ENCODE measurements at regions not wholly inside any gene's neighbourhood (a gene's known extent, or its start where the extent isn't known, plus 50 kb on each side); places are given as distances from the start of the nearest gene placed in this dataset.
"Not testable (repeated sequence)": the region's sequence is repeated elsewhere in the genome, so short reads cannot be mapped to it uniquely, and the experiment has no call there.

DNA sequence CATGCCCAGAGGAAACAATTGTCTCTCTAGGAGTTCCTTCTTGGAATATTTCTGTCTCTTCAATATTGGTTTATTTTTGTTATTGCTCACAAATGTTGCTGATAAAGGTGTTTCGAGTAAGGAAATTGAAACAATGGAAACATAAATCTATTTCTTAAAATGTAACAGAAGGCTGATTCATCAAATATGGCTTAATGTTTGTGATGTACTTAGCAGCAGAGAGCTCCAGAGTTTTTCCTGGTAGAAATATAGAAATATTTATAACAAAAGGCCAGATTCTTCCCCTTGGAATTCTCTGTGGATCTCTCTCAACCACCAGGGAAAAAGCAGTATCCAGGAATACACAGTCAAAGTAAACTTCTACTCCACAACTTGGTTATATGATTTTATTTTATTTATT, 149.2 kb upstream of the LRIG3 start:
- H3K27ac ChIP-seq (ENCODE audit: low read length), result no peak overlapping the region
- no peaks in the 10 kb centered on the region for H3K9me3 ChIP-seq (ENCODE audit: low read length)
- no peaks in the 10 kb centered on the region for H3K79me2 ChIP-seq (ENCODE audit: low read length)
- no peaks in the 10 kb centered on the region for H3K27me3 ChIP-seq (ENCODE audit: low read length)
- no peaks in the 10 kb centered on the region for H4K20me1 ChIP-seq (ENCODE audit: insufficient read depth, low read depth, low read length)
- no peak for DNase-seq
- no peak overlapping the region for H3K4me3 ChIP-seq (ENCODE audit: low read length)
- no peak overlapping the region for H2AFZ ChIP-seq (ENCODE audit: low read length)
- no peaks in the 10 kb centered on the region for H3K9me2 ChIP-seq (replicated peaks; ENCODE audit: insufficient read depth, low read length)
- H3K4me1 ChIP-seq (ENCODE audit: low read length), result no peaks in the 10 kb centered on the region
- no peak overlapping the region for H3K4me2 ChIP-seq (ENCODE audit: low read depth, low read length, poor library complexity, severe bottlenecking)
- no peak overlapping the region for H3K9ac ChIP-seq (ENCODE audit: low read length)
- H3K36me3 ChIP-seq (ENCODE audit: insufficient read depth, low read length), result no peaks in the 10 kb centered on the region

DNA sequence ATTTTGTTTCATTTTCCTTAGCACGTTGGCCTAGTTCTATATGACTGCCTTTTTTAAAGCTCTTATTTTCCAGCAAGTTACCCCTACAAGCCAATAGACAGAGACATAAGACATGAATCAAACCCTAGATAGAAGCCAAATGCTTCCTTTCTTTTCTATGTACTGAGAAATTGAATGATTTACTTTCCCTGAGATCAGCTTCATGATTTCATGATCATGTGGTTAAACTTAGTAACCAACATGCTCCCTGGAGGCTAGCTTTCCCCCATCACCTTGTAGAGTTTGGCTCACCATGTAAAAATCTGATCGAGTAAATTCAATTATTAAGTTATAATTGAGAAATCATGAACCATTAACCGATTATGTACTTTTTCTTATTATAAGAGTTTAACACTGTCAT, 148.1 kb upstream of the LRIG3 start:
- no peaks in the 10 kb centered on the region for H3K79me2 ChIP-seq (ENCODE audit: low read length)
- H3K9me2 ChIP-seq (replicated peaks; ENCODE audit: insufficient read depth, low read length), result no peaks in the 10 kb centered on the region
- no peaks in the 10 kb centered on the region for H3K36me3 ChIP-seq (ENCODE audit: insufficient read depth, low read length)
- no peak overlapping the region for H3K4me3 ChIP-seq (ENCODE audit: low read length)
- H3K4me2 ChIP-seq (ENCODE audit: low read depth, low read length, poor library complexity, severe bottlenecking), result no peak overlapping the region
- no peaks in the 10 kb centered on the region for H3K4me1 ChIP-seq (ENCODE audit: low read length)
- no peak for DNase-seq
- no peaks in the 10 kb centered on the region for H4K20me1 ChIP-seq (ENCODE audit: insufficient read depth, low read depth, low read length)
- no peaks in the 10 kb centered on the region for H3K9me3 ChIP-seq (ENCODE audit: low read length)
- no peaks in the 10 kb centered on the region for H3K27me3 ChIP-seq (ENCODE audit: low read length)
- H3K27ac ChIP-seq (ENCODE audit: low read length), result no peak overlapping the region
- no peak overlapping the region for H3K9ac ChIP-seq (ENCODE audit: low read length)
- no peak overlapping the region for H2AFZ ChIP-seq (ENCODE audit: low read length)

DNA sequence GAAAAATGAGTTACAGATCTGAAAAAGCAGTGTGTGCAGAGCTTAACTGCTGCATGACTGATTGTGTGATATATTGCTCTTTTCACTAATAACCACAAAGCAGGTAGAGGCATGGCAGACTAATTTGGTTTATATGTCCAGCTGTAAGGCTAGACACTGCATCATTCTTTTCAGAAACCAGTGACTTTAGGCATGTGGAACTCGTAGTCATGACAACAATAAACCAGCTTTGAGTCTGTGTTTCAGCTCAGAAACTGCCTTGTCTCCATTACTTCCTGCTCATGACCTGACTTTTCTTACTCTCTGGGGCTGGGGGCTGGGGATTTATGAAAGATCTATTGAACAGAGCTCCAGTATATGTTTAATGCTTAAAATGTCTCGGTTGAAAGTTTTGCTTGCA, 146.8 kb upstream of the LRIG3 start:
- Histone ChIP-seq H2AFZ (ENCODE audit: low read length) (no peak overlapping the region), H3K9ac (ENCODE audit: low read length) (no peak overlapping the region), H3K4me1 (ENCODE audit: low read length) (no peaks in the 10 kb centered on the region), H3K36me3 (ENCODE audit: insufficient read depth, low read length) (no peaks in the 10 kb centered on the region), H3K4me3 (ENCODE audit: low read length) (no peak overlapping the region), H3K9me2 (replicated peaks; ENCODE audit: insufficient read depth, low read length) (no peaks in the 10 kb centered on the region), H3K27ac (ENCODE audit: low read length) (no peak overlapping the region), H3K4me2 (ENCODE audit: low read depth, low read length, poor library complexity, severe bottlenecking) (no peak overlapping the region), H4K20me1 (ENCODE audit: insufficient read depth, low read depth, low read length) (no peaks in the 10 kb centered on the region), H3K79me2 (ENCODE audit: low read length) (no peaks in the 10 kb centered on the region), H3K9me3 (ENCODE audit: low read length) (no peaks in the 10 kb centered on the region), H3K27me3 (ENCODE audit: low read length) (no peaks in the 10 kb centered on the region)
- no peak for DNase-seq

DNA sequence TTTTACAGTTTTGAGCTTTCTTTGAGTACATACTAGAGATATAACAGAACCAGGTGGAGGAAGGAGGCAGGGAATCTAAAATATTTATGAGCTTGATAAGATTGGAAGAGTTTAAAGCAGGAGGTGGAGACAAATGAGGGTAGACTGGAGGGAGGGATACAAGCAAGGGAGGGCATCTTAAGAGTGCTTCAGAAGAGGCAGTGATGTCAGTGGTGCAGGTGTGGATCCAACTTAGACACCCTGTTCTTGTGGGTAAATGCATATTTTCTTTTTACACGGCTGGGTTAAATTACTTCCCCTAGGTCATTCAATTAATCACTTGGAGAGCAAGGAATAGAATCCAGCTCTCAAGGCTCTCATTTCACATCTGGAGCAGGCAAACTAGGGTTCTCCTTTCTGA, 146.1 kb upstream of the LRIG3 start:
- H3K9me3 ChIP-seq (ENCODE audit: low read length), result no peaks in the 10 kb centered on the region
- no peak overlapping the region for H3K27ac ChIP-seq (ENCODE audit: low read length)
- H3K27me3 ChIP-seq (ENCODE audit: low read length), result no peaks in the 10 kb centered on the region
- H3K4me2 ChIP-seq (ENCODE audit: low read depth, low read length, poor library complexity, severe bottlenecking), result no peak overlapping the region
- no peaks in the 10 kb centered on the region for H3K36me3 ChIP-seq (ENCODE audit: insufficient read depth, low read length)
- H3K4me3 ChIP-seq (ENCODE audit: low read length), result no peak overlapping the region
- H3K79me2 ChIP-seq (ENCODE audit: low read length), result no peaks in the 10 kb centered on the region
- no peaks in the 10 kb centered on the region for H4K20me1 ChIP-seq (ENCODE audit: insufficient read depth, low read depth, low read length)
- no peaks in the 10 kb centered on the region for H3K4me1 ChIP-seq (ENCODE audit: low read length)
- DNase-seq, result no peak
- no peaks in the 10 kb centered on the region for H3K9me2 ChIP-seq (replicated peaks; ENCODE audit: insufficient read depth, low read length)
- H3K9ac ChIP-seq (ENCODE audit: low read length), result no peak overlapping the region
- no peak overlapping the region for H2AFZ ChIP-seq (ENCODE audit: low read length)

DNA sequence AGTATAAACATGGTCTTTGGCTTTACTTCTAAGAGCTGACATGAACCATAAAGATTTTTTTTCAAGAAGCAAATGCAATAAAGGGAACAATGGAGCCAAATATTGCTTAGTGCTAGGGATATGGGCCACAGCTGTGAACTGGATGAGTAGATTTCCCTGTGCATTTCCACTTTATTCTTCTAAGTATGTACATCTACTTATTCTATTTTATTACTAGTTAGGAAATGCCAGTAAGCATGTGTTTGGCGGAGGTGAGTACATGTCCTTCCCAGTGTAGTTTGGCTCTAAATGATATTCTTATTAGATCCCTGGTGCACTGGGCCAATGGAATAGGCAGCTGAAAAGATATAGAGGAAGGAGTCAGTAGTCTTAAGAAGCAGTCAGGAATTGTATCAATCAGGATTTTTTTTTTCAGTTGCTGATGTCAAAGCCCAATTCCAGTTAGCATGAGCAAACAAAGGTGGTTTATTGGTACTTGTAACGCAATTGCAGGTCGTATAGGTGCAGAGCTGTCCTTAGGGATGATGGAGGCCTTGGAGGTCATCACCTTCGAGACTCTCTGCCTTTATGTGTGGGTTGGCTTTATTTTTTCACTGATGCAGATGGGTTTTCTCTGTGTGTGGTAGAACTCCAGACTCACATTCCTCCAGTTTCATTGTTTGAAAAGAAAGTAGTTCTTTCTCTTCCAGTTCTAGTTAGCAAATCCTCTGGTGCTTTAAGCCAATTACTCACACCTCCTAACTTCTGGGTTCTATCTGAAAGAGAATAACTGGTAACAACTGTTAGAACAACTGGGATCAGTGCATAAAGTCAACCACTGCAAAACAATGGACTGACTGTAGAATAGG, 139.0 kb upstream of the LRIG3 start:
- no peak overlapping the region for H2AFZ ChIP-seq (ENCODE audit: low read length)
- no peaks in the 10 kb centered on the region for H3K4me1 ChIP-seq (ENCODE audit: low read length)
- no peaks in the 10 kb centered on the region for H4K20me1 ChIP-seq (ENCODE audit: insufficient read depth, low read depth, low read length)
- no peaks in the 10 kb centered on the region for H3K27me3 ChIP-seq (ENCODE audit: low read length)
- no peaks in the 10 kb centered on the region for H3K36me3 ChIP-seq (ENCODE audit: insufficient read depth, low read length)
- no peaks in the 10 kb centered on the region for H3K9me3 ChIP-seq (ENCODE audit: low read length)
- no peak for DNase-seq
- H3K9ac ChIP-seq (ENCODE audit: low read length), result no peak overlapping the region
- no peaks in the 10 kb centered on the region for H3K79me2 ChIP-seq (ENCODE audit: low read length)
- H3K4me3 ChIP-seq (ENCODE audit: low read length), result no peak overlapping the region
- no peak overlapping the region for H3K4me2 ChIP-seq (ENCODE audit: low read depth, low read length, poor library complexity, severe bottlenecking)
- no peaks in the 10 kb centered on the region for H3K9me2 ChIP-seq (replicated peaks; ENCODE audit: insufficient read depth, low read length)
- no peak overlapping the region for H3K27ac ChIP-seq (ENCODE audit: low read length)

DNA sequence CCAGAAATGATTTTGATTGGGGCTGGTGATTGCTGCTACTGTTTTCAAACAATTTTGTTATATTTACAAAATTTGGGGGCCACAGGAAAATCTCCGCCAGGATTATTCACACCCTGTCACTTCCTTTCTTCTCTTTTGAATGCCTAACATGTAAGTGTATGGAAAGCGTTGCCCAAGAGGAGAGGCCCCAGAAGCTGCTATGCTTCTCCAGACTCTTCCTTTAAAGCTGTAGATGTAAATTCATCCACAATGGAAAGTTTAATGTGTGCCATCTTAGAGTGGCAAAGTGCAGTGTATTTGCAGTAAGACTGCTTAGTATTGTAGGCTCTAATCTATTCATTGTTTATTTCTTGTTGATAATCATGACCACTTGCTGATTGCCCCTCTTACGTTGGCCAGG, 136.7 kb upstream of the LRIG3 start:
- Histone ChIP-seq H3K36me3 (ENCODE audit: insufficient read depth, low read length) (no peaks in the 10 kb centered on the region), H3K9ac (ENCODE audit: low read length) (no peak overlapping the region), H3K9me3 (ENCODE audit: low read length) (no peaks in the 10 kb centered on the region), H3K4me1 (ENCODE audit: low read length) (no peaks in the 10 kb centered on the region), H4K20me1 (ENCODE audit: insufficient read depth, low read depth, low read length) (no peaks in the 10 kb centered on the region), H3K27ac (ENCODE audit: low read length) (no peak overlapping the region), H3K79me2 (ENCODE audit: low read length) (no peaks in the 10 kb centered on the region), H3K9me2 (replicated peaks; ENCODE audit: insufficient read depth, low read length) (no peaks in the 10 kb centered on the region), H3K4me3 (ENCODE audit: low read length) (no peak overlapping the region), H3K4me2 (ENCODE audit: low read depth, low read length, poor library complexity, severe bottlenecking) (no peak overlapping the region), H3K27me3 (ENCODE audit: low read length) (no peaks in the 10 kb centered on the region), H2AFZ (ENCODE audit: low read length) (no peak overlapping the region)
- DNase-seq, result no peak

DNA sequence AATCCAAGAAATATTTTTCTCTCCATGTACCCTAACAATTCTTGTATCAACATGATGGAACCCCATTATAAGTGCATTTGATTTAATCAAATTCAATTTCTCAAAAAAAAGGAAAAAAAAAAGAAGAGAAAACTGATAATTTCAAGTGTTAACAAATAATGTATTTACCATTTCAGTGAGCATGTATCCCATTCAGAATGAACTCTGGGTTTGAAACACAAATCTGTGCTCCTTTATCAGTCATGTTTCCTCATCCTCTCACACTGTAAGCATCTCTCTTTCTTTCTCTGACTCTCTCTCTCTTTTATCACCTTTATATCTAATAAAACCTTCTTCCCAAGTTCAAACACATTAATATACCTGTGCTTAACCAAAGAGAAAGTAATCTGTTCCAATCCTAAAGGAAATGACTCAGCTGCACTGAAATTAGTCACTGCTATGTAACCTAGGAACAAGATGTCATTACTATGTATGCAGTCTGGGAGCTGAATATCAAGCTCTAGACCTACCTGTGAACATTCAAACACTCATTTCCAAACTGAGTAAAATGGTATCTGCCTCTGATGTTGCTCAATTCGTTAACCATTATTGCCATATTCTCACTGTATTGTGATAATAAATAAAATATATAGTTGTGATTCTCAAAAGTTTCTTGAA, 135.0 kb upstream of the LRIG3 start:
- DNase-seq, result no peak
- H3K9me2 ChIP-seq (replicated peaks; ENCODE audit: insufficient read depth, low read length), result no peaks in the 10 kb centered on the region
- H3K9ac ChIP-seq (ENCODE audit: low read length), result no peak overlapping the region
- no peaks in the 10 kb centered on the region for H3K4me1 ChIP-seq (ENCODE audit: low read length)
- H3K79me2 ChIP-seq (ENCODE audit: low read length), result no peaks in the 10 kb centered on the region
- no peak overlapping the region for H3K4me3 ChIP-seq (ENCODE audit: low read length)
- H3K9me3 ChIP-seq (ENCODE audit: low read length), result no peaks in the 10 kb centered on the region
- no peak overlapping the region for H3K27ac ChIP-seq (ENCODE audit: low read length)
- H3K36me3 ChIP-seq (ENCODE audit: insufficient read depth, low read length), result no peaks in the 10 kb centered on the region
- no peaks in the 10 kb centered on the region for H3K27me3 ChIP-seq (ENCODE audit: low read length)
- H3K4me2 ChIP-seq (ENCODE audit: low read depth, low read length, poor library complexity, severe bottlenecking), result no peak overlapping the region
- H4K20me1 ChIP-seq (ENCODE audit: insufficient read depth, low read depth, low read length), result no peaks in the 10 kb centered on the region
- no peak overlapping the region for H2AFZ ChIP-seq (ENCODE audit: low read length)

DNA sequence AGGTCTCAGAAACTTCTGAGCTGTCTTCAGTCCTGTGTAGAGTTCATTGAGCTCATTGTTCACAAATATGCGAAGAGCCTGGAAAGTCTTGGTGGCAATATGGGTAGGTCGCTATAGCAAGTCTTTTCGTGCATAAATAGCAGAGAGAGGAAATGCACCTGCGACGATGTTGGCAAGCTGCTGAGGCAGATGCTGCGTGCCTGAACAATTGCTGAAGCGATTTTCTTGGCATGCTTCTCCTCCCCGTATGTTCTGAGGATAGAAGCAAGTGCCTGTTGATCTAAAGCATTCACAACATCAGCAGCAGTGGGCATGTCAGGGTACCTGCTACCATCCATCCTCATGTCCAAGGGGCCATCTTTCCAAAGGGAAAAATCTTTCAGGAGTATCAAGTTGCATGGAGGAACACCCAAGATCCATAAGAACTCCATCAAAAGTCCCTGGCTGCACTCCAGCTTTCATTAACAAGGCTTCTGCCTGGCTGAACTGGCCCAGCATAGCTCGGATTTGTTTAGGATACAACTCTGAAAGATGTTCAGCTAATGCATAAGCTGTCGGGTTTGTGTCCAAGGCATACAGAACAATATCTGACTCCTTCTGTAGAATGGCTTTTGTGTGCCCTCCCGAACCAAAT, 133.1 kb upstream of the LRIG3 start:
- H3K9me3 ChIP-seq (ENCODE audit: low read length); DNase-seq: not testable (repeated sequence)

More for the DNA sequence above, 133.1 kb upstream of the LRIG3 start:
- H3K9me2 ChIP-seq (replicated peaks; ENCODE audit: insufficient read depth, low read length); H3K36me3 ChIP-seq (ENCODE audit: insufficient read depth, low read length); H3K79me2 ChIP-seq (ENCODE audit: low read length); H3K27me3 ChIP-seq (ENCODE audit: low read length); H3K27ac ChIP-seq (ENCODE audit: low read length); H3K9ac ChIP-seq (ENCODE audit: low read length); H3K4me1 ChIP-seq (ENCODE audit: low read length); H2AFZ ChIP-seq (ENCODE audit: low read length); H3K4me2 ChIP-seq (ENCODE audit: low read depth, low read length, poor library complexity, severe bottlenecking); H3K4me3 ChIP-seq (ENCODE audit: low read length); H4K20me1 ChIP-seq (ENCODE audit: insufficient read depth, low read depth, low read length): not testable (repeated sequence)
